Pancreas (tissue), 10 donors: ENCODE measurements at regions not wholly inside any gene's neighbourhood (a gene's known extent, or its start where the extent isn't known, plus 50 kb on each side); places are given as distances from the start of the nearest gene placed in this dataset.

ENCODE experiments used
- ATAC-seq, 4 donors: fragments of 200-7000 bp; cut with Tn5 transposase; one replicate each; pipeline versions ENCODE4 v1.8.0 to v1.9.1; 2020; ENCODE audit warnings: mild to moderate bottlenecking in 4 of 4, moderate library complexity in 4 of 4
- DNase-seq, 6 donors: peaks; one replicate each; pipeline ENCODE4 v3.0.0-alpha.2; 2020
- FAIRE-seq: peaks from 2 replicates; lab custom pipeline; 2012; peaks lifted over from hg19 to GRCh38; lab: Jason Lieb, UNC
- H3K27ac ChIP-seq, 4 donors: fragments of 200-600 bp; sonication (generic); 1 replicate in 3 of 4; 2 replicates in 1 of 4; pipeline versions ENCODE4 v1.5.0 to v1.8.0; 2020
- H3K27me3 ChIP-seq, 4 donors: fragments of 200-600 bp; one replicate each; pipeline ENCODE4 v1.8.0; 2021
- H3K36me3 ChIP-seq, 3 donors: fragments of 200-600 bp; sonication (generic) in 1 of 3; one replicate each; pipeline versions ENCODE4 v1.5.0 to v1.8.0; 2020 to 2021
- H3K4me1 ChIP-seq, 3 donors: fragments of 200-600 bp; one replicate each; pipeline ENCODE4 v1.8.0; 2021
- H3K4me3 ChIP-seq, 4 donors: fragments of 200-600 bp; sonication (generic) in 2 of 4; one replicate each; pipeline versions ENCODE4 v1.5.0 to v1.8.0; 2020 to 2021
- H3K9me3 ChIP-seq, 4 donors: fragments of 200-600 bp; one replicate each; pipeline ENCODE4 v1.8.0; 2021
- CTCF ChIP-seq, 4 donors: fragments of 200-600 bp; sonication (generic) in 3 of 4; IDR thresholded peaks; one replicate each; pipeline versions ENCODE4 v1.5.0 to v1.8.0; 2021; ENCODE audit warnings: antibody characterized with exemption in 4 of 4
- WGBS, 2 donors: extraction: QIAGEN DNeasy Blood & Tissue Kit; methylation state at CpG; one replicate each; pipeline ENCODE4 v1.1.7; 2013; 5-methylcytosine and 5-hydroxymethylcytosine counted together
- intact Hi-C, 3 donors: fragments of 100-400 bp; cut with DNase I; formaldehyde crosslinking; loops; one replicate each; pipeline versions ENCODE4 v1.11.1 to v1.14.2; 2022
- donor health status: healthy with polysubstance abuse.
- donor health status: DM: no; HTN: no; CAD: no; lungs with moderate emphysema.
- donor health status: DM: no; HTN: no; CAD: no.
- donor health status: control.
- donor health status: control.
- donor health status: Bipolar disorder and iron deficiency.
- donor health status: DM: yes; HTN: yes; CAD: no.
- donor health status: DM: no; HTN: no; CAD: no.
- donor health status: DM: no; HTN: no; CAD: no.
- donor health status: DM: yes; HTN: yes; CAD: no.

- ATAC-seq (no peak), DNase-seq (peak in 1 of 6 donors; percentile 45), FAIRE-seq (no peak)
- H3K27ac ChIP-seq, result no peak overlapping the region
- peaks cover 0 to 12% (median 0%) of the 10 kb centered on the region in 3 donors for H3K4me1 ChIP-seq
- no peaks in the 10 kb centered on the region for H3K27me3 ChIP-seq
- no peaks in the 10 kb centered on the region for H3K9me3 ChIP-seq
- H3K4me3 ChIP-seq, result no peak overlapping the region
- TF ChIP-seq CTCF (IDR thresholded peaks at IDR 0.05), result no peak
- intact Hi-C loops, result no loop called here
- H3K36me3 ChIP-seq, result no peaks in the 10 kb centered on the region
- 87 to 88% methylated on average over 11 of the region's 11 CpGs for whole genome bisulfite sequencing, 2 donors
Observed at GRCh38 chr16:87044829-87045228, 272.4 kb downstream of the C16orf95 start.

GRCh38 chr16:87045466-87046216 lies 271.6 kb downstream of the C16orf95 start:
- no peak overlapping the region for H3K4me3 ChIP-seq
- ATAC-seq (no peak), FAIRE-seq (no peak), DNase-seq (no peak)
- no peak for TF ChIP-seq CTCF (IDR thresholded peaks at IDR 0.05)
- WGBS, 2 donors, result 81 to 85% methylated on average over 25 of the region's 25 CpGs
- no peaks in the 10 kb centered on the region for H3K9me3 ChIP-seq
- H3K4me1 ChIP-seq, result peaks cover 0 to 12% (median 0%) of the 10 kb centered on the region in 3 donors
- no peak overlapping the region for H3K27ac ChIP-seq
- H3K36me3 ChIP-seq, result no peaks in the 10 kb centered on the region
- intact Hi-C loops, result no loop called here
- no peaks in the 10 kb centered on the region for H3K27me3 ChIP-seq

GRCh38 chr16:87046235-87046634 lies 271.0 kb downstream of the C16orf95 start:
- no peak for FAIRE-seq
- Histone ChIP-seq H3K36me3 (no peaks in the 10 kb centered on the region), H3K27me3 (no peaks in the 10 kb centered on the region), H3K4me3 (no peak overlapping the region), H3K27ac (no peak overlapping the region), H3K9me3 (no peaks in the 10 kb centered on the region), H3K4me1 (peaks cover 0 to 12% (median 0%) of the 10 kb centered on the region in 3 donors)
- no peak for ATAC-seq
- DNase-seq, result no peak
- intact Hi-C loops, result no loop called here
- whole genome bisulfite sequencing, 2 donors, result 64 to 67% methylated on average over 9 of the region's 9 CpGs
- TF ChIP-seq CTCF (IDR thresholded peaks at IDR 0.05), result no peak

GRCh38 chr16:87047221-87048037 lies 269.8 kb downstream of the C16orf95 start:
- Histone ChIP-seq H3K27me3 (no peaks in the 10 kb centered on the region), H3K36me3 (no peaks in the 10 kb centered on the region), H3K9me3 (no peaks in the 10 kb centered on the region), H3K4me1 (peaks cover 0 to 12% (median 0%) of the 10 kb centered on the region in 3 donors), H3K27ac (no peak overlapping the region), H3K4me3 (no peak overlapping the region)
- no peak for TF ChIP-seq CTCF (IDR thresholded peaks at IDR 0.05)
- ATAC-seq (peak in 2 of 4 donors; percentile 54 to 63), DNase-seq (no peak), FAIRE-seq (no peak)
- 41 to 44% methylated on average over 13 of the region's 13 CpGs for WGBS, 2 donors
- intact Hi-C loops, result no loop called here
